ENCODE measurements at regions not wholly inside any gene's neighbourhood (a gene's known extent, or its start where the extent isn't known, plus 50 kb on each side); places are given as distances from the start of the nearest gene placed in this dataset.

DNA sequence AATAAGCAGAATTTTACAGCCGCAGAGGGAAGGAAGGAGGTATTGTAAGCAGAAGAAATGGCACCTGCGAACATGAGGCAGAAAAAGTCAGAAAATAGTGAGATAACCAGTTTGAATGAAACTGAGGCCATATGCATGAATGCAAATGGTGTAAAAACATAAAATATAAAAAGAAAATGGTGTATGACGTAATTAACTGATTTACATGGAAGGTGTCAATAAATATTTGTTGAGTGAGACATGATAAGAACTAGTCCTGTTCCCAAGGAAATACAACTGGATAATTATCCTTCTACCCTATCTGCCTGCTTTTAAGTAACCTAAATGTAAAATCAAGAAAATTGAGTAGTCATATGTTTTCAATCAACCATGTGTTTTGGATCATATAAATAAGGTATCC, 178.1 kb upstream of the TOX3 start:
- TF ChIP-seq CTCF (conservative IDR thresholded peaks at IDR 0.05) = no peak
- no peak for TF ChIP-seq EZH2 (IDR thresholded peaks at IDR 0.05; ENCODE audit: low read depth)

Measured in PC-9 (cell line).